KMS-11 (cell line): ENCODE measurements at regions not wholly inside any gene's neighbourhood (a gene's known extent, or its start where the extent isn't known, plus 50 kb on each side); places are given as distances from the start of the nearest gene placed in this dataset.
"Not testable (repeated sequence)": the region's sequence is repeated elsewhere in the genome, so short reads cannot be mapped to it uniquely, and the experiment has no call there.

ENCODE experiments used
- H2AFZ ChIP-seq: fragments of 200-600 bp; sonication (generic); 2 replicates; pipeline ENCODE4 v1.6.1; 2016; ENCODE audit warnings: antibody characterized with exemption, mixed run types, low read depth
- H3K27ac ChIP-seq: fragments of 200-600 bp; sonication (generic); 2 replicates; pipeline ENCODE4 v1.6.1; 2016; ENCODE audit warnings: mild to moderate bottlenecking, mixed run types
- H3K27me3 ChIP-seq: fragments of 200-600 bp; sonication (generic); 2 replicates; pipeline ENCODE4 v1.6.1; 2017; ENCODE audit warnings: mild to moderate bottlenecking, low read depth, mixed run types, moderate library complexity; ENCODE audit not compliant: insufficient read depth
- H3K36me3 ChIP-seq: fragments of 200-600 bp; sonication (generic); 2 replicates; pipeline ENCODE4 v1.6.1; 2017; ENCODE audit warnings: mild to moderate bottlenecking, mixed run types; ENCODE audit not compliant: insufficient read depth
- H3K4me1 ChIP-seq: fragments of 200-600 bp; sonication (generic); 2 replicates; pipeline ENCODE4 v1.6.1; 2016; ENCODE audit warnings: mild to moderate bottlenecking, low read depth, mixed run types; ENCODE audit not compliant: poor library complexity, severe bottlenecking
- H3K4me2 ChIP-seq: fragments of 200-600 bp; sonication (generic); 2 replicates; pipeline ENCODE4 v1.7.0; 2016; ENCODE audit warnings: mild to moderate bottlenecking, mixed run types
- H3K4me3 ChIP-seq: fragments of 200-600 bp; sonication (generic); IDR thresholded peaks from 2 replicates; pipeline ENCODE4 v1.6.1; 2017; ENCODE audit warnings: low read depth, low read length, mixed read lengths; ENCODE audit not compliant: insufficient read depth
- H3K79me2 ChIP-seq: fragments of 200-600 bp; sonication (generic); 2 replicates; pipeline ENCODE4 v1.6.1; 2016; ENCODE audit warnings: low read depth, mixed run types; ENCODE audit not compliant: insufficient read depth
- H3K9ac ChIP-seq: fragments of 200-600 bp; sonication (generic); 2 replicates; pipeline ENCODE4 v1.6.1; 2016; ENCODE audit warnings: mild to moderate bottlenecking, mixed run types
- H4K20me1 ChIP-seq: fragments of 200-600 bp; sonication (generic); 2 replicates; pipeline ENCODE4 v1.6.1; 2016; ENCODE audit warnings: mild to moderate bottlenecking, mixed run types; ENCODE audit not compliant: insufficient read depth

DNA sequence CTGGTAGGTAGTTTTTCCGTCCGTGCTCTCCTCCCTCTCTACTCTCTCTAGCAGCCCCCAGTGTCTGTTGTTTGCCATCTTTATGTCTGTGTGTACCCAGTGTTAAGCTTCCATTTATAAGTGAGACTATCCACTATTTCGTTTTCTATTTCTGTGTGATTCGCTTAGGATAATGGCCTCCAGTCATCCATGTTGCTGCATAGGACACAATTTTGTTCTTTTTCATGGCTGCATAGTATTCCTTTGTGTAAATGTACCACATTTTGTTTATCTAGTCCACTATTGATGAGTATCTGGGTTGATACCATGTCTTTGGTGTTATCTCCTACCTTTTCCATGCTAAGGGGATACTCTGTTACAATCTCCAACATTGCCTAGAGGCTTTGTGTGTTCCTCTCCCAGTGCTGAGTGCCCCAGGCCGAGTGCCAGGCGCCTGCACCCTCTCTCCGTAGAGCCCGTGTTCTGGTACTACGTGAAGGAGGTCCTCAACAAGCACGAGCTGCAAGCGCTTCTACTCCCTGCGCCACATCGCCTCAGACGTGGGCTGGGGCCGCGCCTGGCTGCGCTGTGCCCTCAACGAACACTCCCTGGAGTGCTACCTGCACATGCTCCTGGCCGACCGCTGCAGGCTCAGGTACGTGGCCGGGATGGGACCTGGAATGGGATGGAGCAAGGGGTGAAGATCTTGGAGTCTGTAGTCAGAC, 98.3 kb upstream of the CRYM start:
- not testable (repeated sequence) for H3K27me3 ChIP-seq, H3K4me1 ChIP-seq, H3K27ac ChIP-seq, H3K4me2 ChIP-seq, H3K36me3 ChIP-seq, H4K20me1 ChIP-seq, H3K79me2 ChIP-seq, H3K9ac ChIP-seq, H2AFZ ChIP-seq, H3K4me3 ChIP-seq

DNA sequence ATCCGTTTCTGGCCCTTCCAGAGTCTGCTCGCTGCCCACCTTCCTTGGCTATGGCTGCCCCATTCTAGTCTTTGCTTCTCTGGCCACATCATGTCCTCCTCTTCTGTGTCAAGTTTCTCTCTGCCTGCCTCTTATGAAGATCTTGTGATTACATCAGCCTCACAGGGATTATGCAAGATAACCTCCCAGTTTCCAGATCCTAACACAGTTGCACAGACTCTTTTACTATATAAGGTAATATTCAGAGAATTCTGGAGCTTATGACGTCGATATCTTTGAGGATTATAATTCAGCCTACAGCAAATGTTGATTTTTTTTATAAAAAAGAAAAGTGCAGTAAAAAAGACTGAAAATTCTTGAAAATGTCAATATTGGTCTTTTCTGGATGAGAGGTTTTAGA, 97.2 kb upstream of the CRYM start:
- not testable (repeated sequence) for H3K27me3 ChIP-seq, H3K4me2 ChIP-seq, H3K36me3 ChIP-seq

GRCh38 chr16:21373454-21373853, 95.4 kb upstream of the CRYM start:
- not testable (repeated sequence) for H3K4me1 ChIP-seq, H4K20me1 ChIP-seq, H3K4me3 ChIP-seq, H3K36me3 ChIP-seq, H3K9ac ChIP-seq, H3K79me2 ChIP-seq, H3K27ac ChIP-seq, H2AFZ ChIP-seq, H3K4me2 ChIP-seq, H3K27me3 ChIP-seq

More for the DNA sequence above, 97.2 kb upstream of the CRYM start:
- H3K79me2 ChIP-seq, H3K9ac ChIP-seq, H3K27ac ChIP-seq, H3K4me3 ChIP-seq, H2AFZ ChIP-seq, H4K20me1 ChIP-seq, H3K4me1 ChIP-seq: not testable (repeated sequence)

- H3K4me1 ChIP-seq, H3K27me3 ChIP-seq, H3K4me3 ChIP-seq, H4K20me1 ChIP-seq, H3K79me2 ChIP-seq, H3K9ac ChIP-seq, H3K4me2 ChIP-seq, H3K36me3 ChIP-seq, H2AFZ ChIP-seq, H3K27ac ChIP-seq: not testable (repeated sequence)
Observed at GRCh38 chr16:21372862-21373261, 94.8 kb upstream of the CRYM start.

DNA sequence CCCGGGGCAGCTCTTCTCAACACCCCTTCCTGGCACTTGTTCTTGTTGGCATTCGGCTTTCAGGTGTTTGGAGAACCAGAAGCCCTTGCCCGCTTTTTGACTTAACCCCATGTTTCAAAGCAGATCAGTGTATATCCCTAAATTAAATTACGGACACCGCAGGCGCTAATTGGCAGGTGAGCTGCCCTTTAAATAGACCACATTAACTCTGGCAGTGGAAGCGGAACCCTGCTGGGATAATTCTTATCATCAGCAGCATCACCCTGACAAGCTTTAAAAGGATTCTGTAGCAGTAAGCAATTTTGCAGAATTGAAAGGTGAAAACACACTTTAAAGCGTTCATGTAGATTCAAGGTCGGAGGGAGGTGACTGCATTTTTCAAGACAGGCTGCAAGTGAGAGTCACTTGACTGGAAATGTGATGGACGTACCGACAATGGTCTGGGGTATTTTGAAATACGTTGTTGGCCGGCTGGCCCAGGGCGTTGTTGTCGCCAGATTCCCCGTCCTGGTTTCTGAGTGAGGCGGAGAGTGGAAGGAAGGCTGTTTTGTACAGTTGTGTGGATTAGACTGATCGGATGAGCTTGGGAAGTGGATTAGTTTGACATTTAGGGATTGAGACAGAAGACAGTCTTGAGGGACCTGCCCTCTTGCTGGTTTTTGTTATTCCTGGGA, 94.2 kb upstream of the CRYM start:
- not testable (repeated sequence) for H2AFZ ChIP-seq, H3K4me3 ChIP-seq, H3K9ac ChIP-seq, H3K27ac ChIP-seq, H3K4me2 ChIP-seq, H3K4me1 ChIP-seq, H3K27me3 ChIP-seq, H3K36me3 ChIP-seq, H3K79me2 ChIP-seq, H4K20me1 ChIP-seq

GRCh38 chr16:21370791-21371190, 92.7 kb upstream of the CRYM start:
- not testable (repeated sequence) for H3K4me2 ChIP-seq, H3K27me3 ChIP-seq, H3K27ac ChIP-seq, H3K79me2 ChIP-seq, H4K20me1 ChIP-seq, H2AFZ ChIP-seq, H3K4me3 ChIP-seq, H3K9ac ChIP-seq, H3K36me3 ChIP-seq
- peaks cover 14% of the 10 kb centered on the region for H3K4me1 ChIP-seq

DNA sequence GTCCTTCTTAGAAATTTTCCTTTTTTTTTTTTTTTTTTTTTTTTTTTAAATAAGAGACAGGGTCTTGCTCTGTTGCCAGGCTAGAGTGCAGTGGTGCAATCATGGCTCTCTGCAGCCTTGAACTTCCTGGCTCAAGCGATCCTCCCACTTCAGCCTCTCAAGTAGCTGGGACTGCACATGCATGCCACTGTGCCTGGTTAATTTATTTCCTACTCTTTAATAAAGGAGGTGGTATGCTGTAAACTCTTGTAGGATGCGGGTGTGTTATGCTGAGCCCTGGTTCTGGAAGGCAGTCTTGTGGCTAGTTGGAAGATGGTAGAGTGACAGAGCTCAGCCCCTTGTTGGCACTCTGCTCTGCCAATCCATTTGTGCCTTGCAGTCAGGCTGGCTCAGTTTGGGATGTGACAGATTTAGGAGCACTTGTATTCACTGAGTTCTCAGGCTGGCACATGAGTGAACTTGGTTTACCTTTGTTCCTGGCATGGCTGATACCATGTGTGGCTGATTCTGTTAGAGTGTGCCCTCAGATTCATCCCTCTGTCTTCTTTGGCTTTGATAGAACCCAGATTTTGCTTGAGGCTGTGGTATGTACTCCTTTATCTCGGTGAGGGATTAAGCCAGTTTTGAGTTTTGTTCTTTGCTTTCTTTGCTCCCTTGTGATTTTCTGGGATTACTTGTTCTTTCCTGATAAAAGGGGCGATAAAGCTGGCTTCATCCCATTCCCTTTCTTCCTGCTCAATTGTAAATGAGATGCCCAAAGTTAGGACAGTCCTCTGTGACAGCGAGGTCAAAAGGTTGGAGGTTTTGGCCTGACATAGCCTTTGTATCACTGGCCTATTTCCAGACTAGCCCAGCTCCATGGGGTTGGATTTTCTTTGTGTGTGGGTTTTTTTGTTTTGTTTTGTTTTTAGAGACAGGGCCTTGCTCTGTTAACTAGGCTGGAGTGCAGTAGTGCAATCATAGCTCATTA, 91.2 kb upstream of the CRYM start:
- not testable (repeated sequence) for H3K79me2 ChIP-seq, H3K4me2 ChIP-seq, H3K36me3 ChIP-seq, H3K27me3 ChIP-seq, H3K4me3 ChIP-seq, H2AFZ ChIP-seq, H4K20me1 ChIP-seq, H3K9ac ChIP-seq, H3K27ac ChIP-seq
- H3K4me1 ChIP-seq, result peaks cover 14% of the 10 kb centered on the region

GRCh38 chr16:21367733-21368421, 89.8 kb upstream of the CRYM start:
- not testable (repeated sequence) for H2AFZ ChIP-seq, H3K9ac ChIP-seq, H3K27me3 ChIP-seq, H3K79me2 ChIP-seq, H4K20me1 ChIP-seq, H3K27ac ChIP-seq, H3K4me3 ChIP-seq, H3K36me3 ChIP-seq, H3K4me2 ChIP-seq
- peaks cover 14% of the 10 kb centered on the region for H3K4me1 ChIP-seq

- H3K36me3 ChIP-seq, H4K20me1 ChIP-seq, H3K9ac ChIP-seq, H3K79me2 ChIP-seq, H3K27ac ChIP-seq, H3K4me3 ChIP-seq, H3K4me2 ChIP-seq, H2AFZ ChIP-seq, H3K27me3 ChIP-seq: not testable (repeated sequence)
- peaks cover 14% of the 10 kb centered on the region for H3K4me1 ChIP-seq
Observed at GRCh38 chr16:21366998-21367397, 88.9 kb upstream of the CRYM start.
